GM23338 (cell line): ENCODE measurements at regions not wholly inside any gene's neighbourhood (a gene's known extent, or its start where the extent isn't known, plus 50 kb on each side); places are given as distances from the start of the nearest gene placed in this dataset.

ENCODE experiments used
- ATAC-seq: fragments of 200-7000 bp; cut with Tn5 transposase; 3 replicates; pipeline ENCODE4 v1.9.1; 2020
- DNase-seq: peaks from one replicate; pipeline ENCODE4 v3.0.0-alpha.2; 2015; ENCODE audit warnings: low spot score
- H2AFZ ChIP-seq: fragments of 200-600 bp; sonication (generic); 2 replicates; pipeline ENCODE4 v1.8.0; 2016; ENCODE audit warnings: antibody characterized with exemption, mild to moderate bottlenecking, moderate library complexity
- H3F3A ChIP-seq: fragments of 200-600 bp; sonication (generic); replicated peaks from 2 replicates; pipeline ENCODE4 v1.8.0; 2017; ENCODE audit warnings: antibody characterized with exemption, mixed run types, low read depth
- H3K27ac ChIP-seq: fragments of 200-600 bp; sonication (generic); 2 replicates; pipeline ENCODE4 v1.6.1; 2016; ENCODE audit warnings: low read depth
- H3K27me3 ChIP-seq: fragments of 200-600 bp; sonication (generic); 2 replicates; pipeline ENCODE4 v1.8.0; 2016; ENCODE audit warnings: mild to moderate bottlenecking, mixed run types, moderate library complexity; ENCODE audit not compliant: insufficient read depth
- H3K36me3 ChIP-seq: fragments of 200-600 bp; sonication (generic); 2 replicates; pipeline ENCODE4 v1.8.0; 2016; ENCODE audit warnings: mild to moderate bottlenecking; ENCODE audit not compliant: insufficient read depth
- H3K4me1 ChIP-seq: fragments of 200-600 bp; sonication (generic); 2 replicates; pipeline ENCODE4 v1.8.0; 2016; ENCODE audit warnings: mild to moderate bottlenecking, moderate library complexity; ENCODE audit not compliant: insufficient read depth
- H3K4me2 ChIP-seq: fragments of 200-600 bp; sonication (generic); 2 replicates; pipeline ENCODE4 v1.7.1; 2017; ENCODE audit warnings: mixed run types
- H3K4me3 ChIP-seq: fragments of 200-600 bp; sonication (generic); 2 replicates; pipeline ENCODE4 v1.6.1; 2016; ENCODE audit warnings: mixed run types
- H3K79me2 ChIP-seq: fragments of 200-600 bp; sonication (generic); replicated peaks from 2 replicates; pipeline ENCODE4 v1.8.0; 2017; ENCODE audit warnings: mild to moderate bottlenecking; ENCODE audit not compliant: insufficient read depth
- H3K9me2 ChIP-seq: fragments of 200-600 bp; sonication (generic); 2 replicates; pipeline ENCODE4 v1.8.0; 2017; ENCODE audit not compliant: insufficient read depth
- H4K20me1 ChIP-seq: fragments of 200-600 bp; sonication (generic); replicated peaks from 2 replicates; pipeline ENCODE4 v1.8.0; 2017; ENCODE audit warnings: mild to moderate bottlenecking; ENCODE audit not compliant: insufficient read depth
- H3K27ac Mint-ChIP-seq: 2 replicates; pipeline ENCODE4 v1.8.0; 2020; ENCODE audit warnings: inconsistent platforms, mild to moderate bottlenecking, moderate library complexity, mixed read lengths
- H3K27me3 Mint-ChIP-seq: 3 replicates; pipeline ENCODE4 v1.8.0; 2022; ENCODE audit warnings: low read depth, mild to moderate bottlenecking, moderate library complexity, mixed read lengths, inconsistent platforms; ENCODE audit not compliant: insufficient read depth, poor library complexity
- H3K36me3 Mint-ChIP-seq: 3 replicates; pipeline ENCODE4 v1.8.0; 2021; ENCODE audit warnings: low read depth, mild to moderate bottlenecking, inconsistent platforms, moderate library complexity, mixed read lengths
- H3K4me1 Mint-ChIP-seq: 3 replicates; pipeline ENCODE4 v1.8.0; 2020; ENCODE audit warnings: mild to moderate bottlenecking, inconsistent platforms, mixed read lengths
- H3K4me3 Mint-ChIP-seq: 3 replicates; pipeline ENCODE4 v1.8.0; 2021; ENCODE audit warnings: moderate library complexity, mild to moderate bottlenecking, inconsistent platforms, mixed read lengths
- H3K9me3 Mint-ChIP-seq: 3 replicates; pipeline ENCODE4 v1.8.0; 2020; ENCODE audit warnings: moderate library complexity, mild to moderate bottlenecking, inconsistent platforms, mixed read lengths
- CREB1 ChIP-seq: fragments of 250-450 bp; sonication (Bioruptor Pico); IDR thresholded peaks from 2 replicates; pipeline ENCODE4 v1.5.0; 2020; ENCODE audit warnings: low read depth, mild to moderate bottlenecking, moderate library complexity
- CTCF ChIP-seq, 2 experiments: fragments of 200-600 bp in 1 of 2; sonication (generic) in 1 of 2; conservative IDR thresholded peaks; 2 replicates each; pipeline versions ENCODE4 v1.5.1 to v1.6.1; 2016 to 2017; ENCODE audit warnings: antibody characterized with exemption in 2 of 2, low read depth in 2 of 2, mild to moderate bottlenecking in 2 of 2, moderate library complexity in 1 of 2
- ETS1 ChIP-seq: IDR thresholded peaks from 2 replicates; pipeline ENCODE4 v1.6.1; 2016; ENCODE audit warnings: antibody characterized with exemption
- EZH2phosphoT487 ChIP-seq: fragments of 200-600 bp; sonication (generic); IDR thresholded peaks from one replicate; pipeline ENCODE4 v1.8.1; 2018; ENCODE audit warnings: antibody characterized with exemption; ENCODE audit not compliant: unreplicated experiment
- JUNB ChIP-seq: IDR thresholded peaks from one replicate; pipeline ENCODE4 v1.6.1; 2016; ENCODE audit warnings: antibody characterized with exemption; ENCODE audit not compliant: unreplicated experiment
- NANOG ChIP-seq: IDR thresholded peaks from 2 replicates; pipeline ENCODE4 v1.6.1; 2016; ENCODE audit warnings: antibody characterized with exemption, borderline replicate concordance
- STAT1 ChIP-seq: IDR thresholded peaks from one replicate; pipeline ENCODE4 v1.6.1; 2016; ENCODE audit warnings: antibody characterized with exemption; ENCODE audit not compliant: unreplicated experiment
- ZNF114 ChIP-seq: fragments of 250-450 bp; sonication (Bioruptor Pico); IDR thresholded peaks from 2 replicates; pipeline ENCODE4 v1.5.0; 2020; ENCODE audit warnings: mild to moderate bottlenecking, moderate library complexity
- ZNF331 ChIP-seq: fragments of 250-450 bp; sonication (Bioruptor Pico); IDR thresholded peaks from 2 replicates; pipeline ENCODE4 v1.5.0; 2020; ENCODE audit warnings: low read depth, mild to moderate bottlenecking, moderate library complexity
- TF ChIP-seq, protein P1 (sequence below): IDR thresholded peaks from one replicate; pipeline ENCODE4 v1.6.1; 2018; ENCODE audit warnings: antibody characterized with exemption; ENCODE audit not compliant: unreplicated experiment

- no peak for TF ChIP-seq CTCF (conservative IDR thresholded peaks at IDR 0.05; ENCODE audit: low read depth in 2 of 2)
These were observed 121.1 kb upstream of the MDM1 start (continued) for GRCh38 chr12:68453278-68453677.

GRCh38 chr12:68453876-68454275 is 121.7 kb upstream of the MDM1 start:
- peaks cover 50% of the 10 kb centered on the region for H3K4me1 Mint-ChIP-seq
- H3K27ac Mint-ChIP-seq, result no peak overlapping the region
- peaks cover 4% of the 10 kb centered on the region; the same call in 1 of the 3 replicates for H3K36me3 Mint-ChIP-seq
- ATAC-seq (no peak), DNase-seq (no peak)
- Histone ChIP-seq H3K27me3 (no peaks in the 10 kb centered on the region), H4K20me1 (no peaks in the 10 kb centered on the region), H3F3A (no peaks in the 10 kb centered on the region), H3K4me2 (no peak overlapping the region), H3K79me2 (no peaks in the 10 kb centered on the region), H3K36me3 (no peaks in the 10 kb centered on the region), H3K4me1 (peaks cover 41% of the 10 kb centered on the region), H2AFZ (peak overlapping the region; percentile 58; the same call in 1 of the 2 replicates), H3K4me3 (no peak overlapping the region), H3K27ac (no peak overlapping the region), H3K9me2 (no peaks in the 10 kb centered on the region)
- peaks cover 4% of the 10 kb centered on the region; the same call in 2 of the 3 replicates for H3K9me3 Mint-ChIP-seq
- H3K4me3 Mint-ChIP-seq, result no peak overlapping the region
- H3K27me3 Mint-ChIP-seq, result no peaks in the 10 kb centered on the region
- no peak for TF ChIP-seq ZNF331 (CRISPR knock-in tag)
- no peak for TF ChIP-seq NANOG
- no peak for TF ChIP-seq EZH2phosphoT487
- TF ChIP-seq ZNF114 (CRISPR knock-in tag), result no peak
- no peak for TF ChIP-seq CTCF (conservative IDR thresholded peaks at IDR 0.05; ENCODE audit: low read depth in 2 of 2)
- no peak for TF ChIP-seq ETS1
- no peak for TF ChIP-seq JUNB
- TF ChIP-seq, protein P1, sequence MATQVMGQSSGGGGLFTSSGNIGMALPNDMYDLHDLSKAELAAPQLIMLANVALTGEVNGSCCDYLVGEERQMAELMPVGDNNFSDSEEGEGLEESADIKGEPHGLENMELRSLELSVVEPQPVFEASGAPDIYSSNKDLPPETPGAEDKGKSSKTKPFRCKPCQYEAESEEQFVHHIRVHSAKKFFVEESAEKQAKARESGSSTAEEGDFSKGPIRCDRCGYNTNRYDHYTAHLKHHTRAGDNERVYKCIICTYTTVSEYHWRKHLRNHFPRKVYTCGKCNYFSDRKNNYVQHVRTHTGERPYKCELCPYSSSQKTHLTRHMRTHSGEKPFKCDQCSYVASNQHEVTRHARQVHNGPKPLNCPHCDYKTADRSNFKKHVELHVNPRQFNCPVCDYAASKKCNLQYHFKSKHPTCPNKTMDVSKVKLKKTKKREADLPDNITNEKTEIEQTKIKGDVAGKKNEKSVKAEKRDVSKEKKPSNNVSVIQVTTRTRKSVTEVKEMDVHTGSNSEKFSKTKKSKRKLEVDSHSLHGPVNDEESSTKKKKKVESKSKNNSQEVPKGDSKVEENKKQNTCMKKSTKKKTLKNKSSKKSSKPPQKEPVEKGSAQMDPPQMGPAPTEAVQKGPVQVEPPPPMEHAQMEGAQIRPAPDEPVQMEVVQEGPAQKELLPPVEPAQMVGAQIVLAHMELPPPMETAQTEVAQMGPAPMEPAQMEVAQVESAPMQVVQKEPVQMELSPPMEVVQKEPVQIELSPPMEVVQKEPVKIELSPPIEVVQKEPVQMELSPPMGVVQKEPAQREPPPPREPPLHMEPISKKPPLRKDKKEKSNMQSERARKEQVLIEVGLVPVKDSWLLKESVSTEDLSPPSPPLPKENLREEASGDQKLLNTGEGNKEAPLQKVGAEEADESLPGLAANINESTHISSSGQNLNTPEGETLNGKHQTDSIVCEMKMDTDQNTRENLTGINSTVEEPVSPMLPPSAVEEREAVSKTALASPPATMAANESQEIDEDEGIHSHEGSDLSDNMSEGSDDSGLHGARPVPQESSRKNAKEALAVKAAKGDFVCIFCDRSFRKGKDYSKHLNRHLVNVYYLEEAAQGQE, result no peak
- no peak for TF ChIP-seq CREB1 (CRISPR knock-in tag)
- no peak for TF ChIP-seq STAT1
